Loucy (cell line): ENCODE measurements at regions not wholly inside any gene's neighbourhood (a gene's known extent, or its start where the extent isn't known, plus 50 kb on each side); places are given as distances from the start of the nearest gene placed in this dataset.

Source experiments
- H2AFZ ChIP-seq: fragments of 200-600 bp; sonication (generic); 2 replicates; pipeline ENCODE4 v1.6.0; 2016; ENCODE audit warnings: antibody characterized with exemption, mild to moderate bottlenecking, low read length, moderate library complexity
- H3F3A ChIP-seq: fragments of 200-600 bp; 2 replicates; pipeline ENCODE4 v1.6.0; 2016; ENCODE audit warnings: antibody characterized with exemption, low read depth, mild to moderate bottlenecking
- H3K27me3 ChIP-seq: fragments of 200-600 bp; sonication (generic); 2 replicates; pipeline ENCODE4 v1.6.1; 2014; ENCODE audit warnings: low read length, mild to moderate bottlenecking; ENCODE audit not compliant: insufficient read depth, poor library complexity, severe bottlenecking
- H3K36me3 ChIP-seq: fragments of 200-600 bp; sonication (generic); 2 replicates; pipeline ENCODE4 v1.6.1; 2016; ENCODE audit warnings: low read length; ENCODE audit not compliant: insufficient read depth
- H3K4me1 ChIP-seq: fragments of 200-600 bp; sonication (generic); 2 replicates; pipeline ENCODE4 v1.5.1; 2014; ENCODE audit warnings: low read length, mild to moderate bottlenecking; ENCODE audit not compliant: insufficient read depth, poor library complexity, severe bottlenecking
- H3K4me2 ChIP-seq: fragments of 200-600 bp; sonication (generic); 2 replicates; pipeline ENCODE4 v1.6.0; 2014; ENCODE audit warnings: antibody characterized with exemption, low read length, low read depth, mild to moderate bottlenecking; ENCODE audit not compliant: poor library complexity, severe bottlenecking
- H3K4me3 ChIP-seq: fragments of 200-600 bp; sonication (generic); 2 replicates; pipeline ENCODE4 v1.5.1; 2014; ENCODE audit warnings: low read length, mild to moderate bottlenecking, mixed read lengths; ENCODE audit not compliant: poor library complexity, severe bottlenecking
- H3K79me2 ChIP-seq: fragments of 200-600 bp; sonication (generic); 2 replicates; pipeline ENCODE4 v1.6.1; 2014; ENCODE audit warnings: low read length; ENCODE audit not compliant: insufficient read depth
- H3K9ac ChIP-seq: fragments of 200-600 bp; sonication (generic); 2 replicates; pipeline ENCODE4 v1.6.0; 2014; ENCODE audit warnings: mild to moderate bottlenecking, low read depth, low read length, moderate library complexity; ENCODE audit not compliant: poor library complexity, severe bottlenecking
- H3K9me2 ChIP-seq: fragments of 200-600 bp; sonication (generic); replicated peaks from 2 replicates; pipeline ENCODE4 v1.6.1; 2016; ENCODE audit warnings: low read depth, low read length, mixed read lengths
- H3K9me3 ChIP-seq: fragments of 200-600 bp; sonication (generic); 2 replicates; pipeline ENCODE4 v1.6.1; 2014; ENCODE audit warnings: mild to moderate bottlenecking, antibody characterized with exemption, low read length, low read depth; ENCODE audit not compliant: insufficient read depth
- H4K20me1 ChIP-seq: fragments of 200-600 bp; sonication (generic); 2 replicates; pipeline ENCODE4 v1.6.0; 2014; ENCODE audit warnings: antibody characterized with exemption, low read length, mild to moderate bottlenecking; ENCODE audit not compliant: insufficient read depth, poor library complexity, severe bottlenecking
- CTCF ChIP-seq: fragments of 200-600 bp; sonication (generic); conservative IDR thresholded peaks from 2 replicates; pipeline ENCODE4 v1.5.1; 2014; ENCODE audit warnings: mild to moderate bottlenecking, antibody characterized with exemption, low read length
- EZH2phosphoT487 ChIP-seq: fragments of 200-600 bp; IDR thresholded peaks from 2 replicates; pipeline ENCODE4 v1.6.1; 2018; ENCODE audit warnings: antibody characterized with exemption, mild to moderate bottlenecking, moderate library complexity, borderline replicate concordance

GRCh38 chr5:111967463-111967862 is 210.5 kb upstream of the NREP start:
- Histone ChIP-seq H2AFZ (no peak overlapping the region), H3K9ac (no peak overlapping the region)
- no peak for TF ChIP-seq CTCF
- no peak for TF ChIP-seq EZH2phosphoT487

GRCh38 chr5:111966290-111966689 is 209.3 kb upstream of the NREP start:
- Histone ChIP-seq H3F3A (no peaks in the 10 kb centered on the region), H3K27me3 (no peaks in the 10 kb centered on the region), H3K4me2 (no peak overlapping the region), H3K9me2 (no peaks in the 10 kb centered on the region), H3K4me3 (no peak overlapping the region), H2AFZ (no peak overlapping the region), H3K9ac (no peak overlapping the region), H3K4me1 (no peaks in the 10 kb centered on the region), H3K79me2 (no peaks in the 10 kb centered on the region), H4K20me1 (no peaks in the 10 kb centered on the region), H3K36me3 (no peaks in the 10 kb centered on the region), H3K9me3 (no peaks in the 10 kb centered on the region)
- TF ChIP-seq CTCF (no peak), EZH2phosphoT487 (no peak)

More at GRCh38 chr5:111967463-111967862, 210.5 kb upstream of the NREP start:
- H3K36me3 ChIP-seq: no peaks in the 10 kb centered on the region
- no peak overlapping the region for H3K4me2 ChIP-seq
- H3K79me2 ChIP-seq: no peaks in the 10 kb centered on the region
- no peaks in the 10 kb centered on the region for H4K20me1 ChIP-seq
- H3K27me3 ChIP-seq: no peaks in the 10 kb centered on the region
- H3K9me2 ChIP-seq: no peaks in the 10 kb centered on the region
- no peaks in the 10 kb centered on the region for H3F3A ChIP-seq
- H3K4me3 ChIP-seq: no peak overlapping the region
- no peaks in the 10 kb centered on the region for H3K4me1 ChIP-seq
- H3K9me3 ChIP-seq: no peaks in the 10 kb centered on the region

- no peak overlapping the region for H3K4me3 ChIP-seq
- H3K27me3 ChIP-seq: no peaks in the 10 kb centered on the region
- H3K79me2 ChIP-seq: no peaks in the 10 kb centered on the region
- no peaks in the 10 kb centered on the region for H4K20me1 ChIP-seq
- no peak overlapping the region for H3K4me2 ChIP-seq
- H3K36me3 ChIP-seq: no peaks in the 10 kb centered on the region
- no peaks in the 10 kb centered on the region for H3K9me3 ChIP-seq
- H3K4me1 ChIP-seq: no peaks in the 10 kb centered on the region
- no peak overlapping the region for H3K9ac ChIP-seq
- H3K9me2 ChIP-seq: no peaks in the 10 kb centered on the region
- TF ChIP-seq EZH2phosphoT487 (no peak), CTCF (no peak)
- H3F3A ChIP-seq: no peaks in the 10 kb centered on the region
- H2AFZ ChIP-seq: no peak overlapping the region
Observed at GRCh38 chr5:111963555-111963954, 206.6 kb upstream of the NREP start.
